ENCODE measurements at regions not wholly inside any gene's neighbourhood (a gene's known extent, or its start where the extent isn't known, plus 50 kb on each side); places are given as distances from the start of the nearest gene placed in this dataset.

DNA sequence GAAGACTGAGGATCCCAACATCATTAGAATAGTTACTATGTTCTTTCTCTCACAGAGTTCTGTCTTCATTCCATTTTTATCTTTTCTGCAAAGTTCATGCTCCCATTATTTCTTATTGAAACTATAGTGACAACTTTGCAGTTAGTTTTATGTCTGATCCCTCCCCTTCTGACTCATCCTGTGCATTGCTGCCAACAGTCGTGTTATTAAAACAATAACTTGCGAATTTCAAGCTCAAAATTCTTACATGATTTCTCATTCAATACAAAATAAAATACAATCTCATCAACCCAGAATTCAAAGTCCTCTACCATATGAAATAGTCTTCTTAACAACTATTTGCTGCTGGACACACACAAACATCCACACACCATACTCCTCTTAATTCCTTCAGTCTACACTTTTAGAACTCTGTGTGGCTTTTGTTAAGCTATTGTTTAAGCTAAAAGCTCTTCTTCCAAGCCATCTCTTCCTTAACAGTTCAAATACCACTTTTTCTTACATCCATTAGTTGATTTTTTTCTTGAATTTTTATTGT is 261.4 kb upstream of the IRAK1BP1 start:
- TF ChIP-seq PPARA (CRISPR knock-in tag; IDR thresholded peaks at IDR 0.05; ENCODE audit: borderline replicate concordance) (no peak), RARB (CRISPR knock-in tag; IDR thresholded peaks at IDR 0.05) (no peak), SNAI2 (CRISPR knock-in tag; IDR thresholded peaks at IDR 0.05) (no peak), ARNTL (CRISPR knock-in tag; IDR thresholded peaks at IDR 0.05; ENCODE audit: borderline replicate concordance, low read depth) (no peak), TCF4 (CRISPR knock-in tag; IDR thresholded peaks at IDR 0.05; ENCODE audit: borderline replicate concordance) (no peak)
- TF ChIP-seq, protein P1, sequence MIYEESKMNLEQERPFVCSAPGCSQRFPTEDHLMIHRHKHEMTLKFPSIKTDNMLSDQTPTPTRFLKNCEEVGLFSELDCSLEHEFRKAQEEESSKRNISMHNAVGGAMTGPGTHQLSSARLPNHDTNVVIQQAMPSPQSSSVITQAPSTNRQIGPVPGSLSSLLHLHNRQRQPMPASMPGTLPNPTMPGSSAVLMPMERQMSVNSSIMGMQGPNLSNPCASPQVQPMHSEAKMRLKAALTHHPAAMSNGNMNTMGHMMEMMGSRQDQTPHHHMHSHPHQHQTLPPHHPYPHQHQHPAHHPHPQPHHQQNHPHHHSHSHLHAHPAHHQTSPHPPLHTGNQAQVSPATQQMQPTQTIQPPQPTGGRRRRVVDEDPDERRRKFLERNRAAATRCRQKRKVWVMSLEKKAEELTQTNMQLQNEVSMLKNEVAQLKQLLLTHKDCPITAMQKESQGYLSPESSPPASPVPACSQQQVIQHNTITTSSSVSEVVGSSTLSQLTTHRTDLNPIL (CRISPR knock-in tag; IDR thresholded peaks at IDR 0.05; ENCODE audit: low read depth): no peak

Data from SK-N-SH treated with all-trans-retinoic acid at 6 μM for 48 hours (cell line).